ENCODE measurements at regions not wholly inside any gene's neighbourhood (a gene's known extent, or its start where the extent isn't known, plus 50 kb on each side); places are given as distances from the start of the nearest gene placed in this dataset.
"Not testable (repeated sequence)": the region's sequence is repeated elsewhere in the genome, so short reads cannot be mapped to it uniquely, and the experiment has no call there.

DNA sequence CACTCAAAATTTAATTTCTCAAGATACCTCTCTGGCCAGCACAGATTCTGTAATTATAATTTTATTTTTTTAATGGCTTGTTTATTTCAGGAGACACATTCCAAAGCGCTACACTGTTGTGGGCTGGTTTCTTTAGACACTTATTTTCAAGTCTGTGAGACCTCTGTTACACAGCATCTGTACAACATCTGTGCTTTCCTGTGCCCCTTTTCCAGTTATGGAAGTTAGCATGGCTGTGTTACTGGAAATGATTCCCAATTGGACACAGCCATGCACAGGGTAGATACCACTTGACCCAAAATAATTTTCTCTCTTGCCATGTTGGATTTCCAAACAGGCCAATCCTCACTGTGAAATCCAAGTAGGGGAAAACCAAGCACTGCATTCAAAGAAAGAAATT, 172.3 kb upstream of the ADCY1 start:
- no peak for DNase-seq (ENCODE audit: low read depth in 3 of 3, low spot score in 1 of 3)

GRCh38 chr7:45402480-45403218, 171.5 kb upstream of the ADCY1 start:
- DNase-seq (ENCODE audit: low read depth in 3 of 3, low spot score in 1 of 3), result no peak

- DNase-seq (ENCODE audit: low read depth in 3 of 3, low spot score in 1 of 3), result no peak
Observed at GRCh38 chr7:45404622-45405021, 169.5 kb upstream of the ADCY1 start.

DNA sequence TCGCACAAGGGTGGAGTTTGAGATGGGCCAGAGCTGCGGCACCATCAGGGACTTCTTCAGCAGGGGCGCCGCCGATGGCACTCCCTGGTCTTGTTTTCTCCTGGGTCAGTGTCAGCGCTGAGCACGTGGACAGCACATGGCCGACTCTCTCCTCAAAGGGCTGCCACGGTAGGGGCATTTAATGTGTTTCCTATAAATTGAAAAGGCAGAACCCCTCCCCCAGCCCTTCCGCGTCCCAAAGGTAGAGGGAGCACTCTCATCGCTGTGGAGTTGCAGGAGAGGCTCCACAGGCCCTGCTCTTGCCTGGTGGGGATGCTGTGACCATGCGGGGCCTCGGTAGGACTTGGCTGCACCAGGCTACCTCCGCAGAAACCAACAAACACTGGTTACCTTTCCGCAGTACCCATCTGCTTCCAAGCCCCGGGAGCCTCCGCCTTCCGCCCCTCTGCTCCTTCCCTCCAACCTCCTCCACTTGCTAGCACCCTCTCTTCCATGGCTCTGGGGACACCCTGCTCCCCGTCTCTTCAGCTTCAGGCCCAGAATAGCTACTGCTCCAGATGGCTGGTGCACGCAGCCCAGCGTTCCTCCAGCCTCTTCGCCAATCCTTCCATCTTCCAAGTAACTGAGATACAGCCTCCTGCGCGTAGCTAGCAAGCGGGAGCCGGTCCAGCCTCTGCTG, 166.3 kb upstream of the ADCY1 start:
- DNase-seq (ENCODE audit: low read depth in 3 of 3, low spot score in 1 of 3), result no peak

- no peak for DNase-seq (ENCODE audit: low read depth in 3 of 3, low spot score in 1 of 3)
Observed at GRCh38 chr7:45408409-45408737, 165.8 kb upstream of the ADCY1 start.

DNA sequence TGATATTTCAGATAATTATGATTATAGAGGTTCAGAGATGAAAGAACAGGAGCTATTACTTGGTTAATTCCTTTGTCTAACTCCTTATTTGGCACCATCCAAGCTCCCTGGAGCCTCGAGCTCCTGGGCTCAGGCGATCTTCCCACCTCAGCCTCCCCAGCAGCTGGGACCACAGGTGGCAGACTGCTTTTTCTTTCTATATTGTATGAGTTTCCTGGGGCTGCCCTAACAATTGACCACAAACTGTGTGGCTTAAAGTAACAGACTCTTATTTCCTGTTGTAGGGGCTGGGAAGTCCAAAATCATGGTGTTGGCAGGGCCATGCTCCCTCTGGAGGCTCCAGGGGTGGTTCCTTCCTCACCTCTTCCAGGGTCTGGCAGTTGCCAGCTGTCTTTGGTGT, 163.3 kb upstream of the ADCY1 start:
- no peak for DNase-seq (ENCODE audit: low read depth in 3 of 3, low spot score in 1 of 3)

GRCh38 chr7:45413419-45413818, 160.7 kb upstream of the ADCY1 start:
- no peak for DNase-seq (ENCODE audit: low read depth in 3 of 3, low spot score in 1 of 3)

GRCh38 chr7:45414226-45414625, 159.9 kb upstream of the ADCY1 start:
- DNase-seq (ENCODE audit: low read depth in 3 of 3, low spot score in 1 of 3), result no peak

DNA sequence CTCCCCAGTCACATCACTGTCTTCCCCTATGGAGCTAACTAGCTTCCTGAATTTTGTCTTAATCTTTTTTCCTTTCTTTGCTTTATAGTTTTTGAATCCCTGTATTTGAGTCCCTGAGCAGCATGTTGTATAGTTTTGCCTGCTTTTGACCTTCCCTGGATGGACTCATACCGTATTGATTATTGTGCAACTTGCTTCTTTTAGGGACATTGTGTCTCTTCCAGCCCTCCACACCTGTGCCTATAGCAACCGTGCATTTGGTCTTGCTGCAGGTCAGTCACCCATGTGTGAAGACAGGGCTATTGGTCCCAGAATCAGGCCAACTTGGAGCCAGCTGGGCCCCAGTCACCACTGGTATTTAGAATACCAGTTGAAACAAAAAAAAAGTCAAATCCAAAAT, 158.9 kb upstream of the ADCY1 start:
- no peak for DNase-seq (ENCODE audit: low read depth in 3 of 3, low spot score in 1 of 3)

DNA sequence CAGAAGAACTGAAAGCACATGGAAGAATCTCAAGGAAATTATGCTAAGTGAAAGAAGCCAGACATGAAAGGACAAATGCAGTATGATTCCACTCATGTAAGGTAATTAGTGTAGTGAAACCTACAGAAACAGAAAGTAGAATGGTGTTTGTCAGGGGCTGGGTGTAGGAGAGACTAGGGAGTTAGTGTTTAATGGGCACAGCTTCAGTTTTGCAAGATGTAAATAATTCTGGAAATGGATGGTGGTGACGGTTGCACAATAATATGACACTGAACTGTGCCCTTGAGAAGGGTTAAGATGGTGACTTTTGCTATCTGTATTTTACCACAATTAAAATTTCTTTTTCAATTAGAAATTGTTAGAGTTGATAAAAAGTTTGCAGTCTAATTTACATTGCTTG, 157.3 kb upstream of the ADCY1 start:
- no peak for DNase-seq (ENCODE audit: low read depth in 3 of 3, low spot score in 1 of 3)

GRCh38 chr7:45417268-45417667, 156.9 kb upstream of the ADCY1 start:
- no peak for DNase-seq (ENCODE audit: low read depth in 3 of 3, low spot score in 1 of 3)

DNA sequence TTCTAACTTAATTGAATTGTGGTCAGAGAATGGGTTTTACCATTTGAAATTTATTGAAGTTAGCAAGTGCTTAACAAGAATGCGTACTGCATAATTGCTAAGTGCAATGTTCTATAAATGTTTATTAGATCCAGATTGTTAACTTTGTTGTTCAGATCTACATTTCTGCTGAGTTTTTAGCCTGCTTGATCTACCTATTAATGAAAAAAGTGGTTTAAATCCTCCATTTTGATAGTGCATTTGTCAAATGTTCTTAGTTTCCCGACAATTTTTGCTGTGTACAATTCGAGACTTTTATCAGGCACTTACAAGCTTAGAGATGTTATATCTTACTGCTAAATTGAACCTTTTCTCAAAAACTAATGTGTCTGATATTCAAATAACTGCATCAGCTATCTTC, 156.4 kb upstream of the ADCY1 start:
- no peak for DNase-seq (ENCODE audit: low read depth in 3 of 3, low spot score in 1 of 3)

- no peak for DNase-seq (ENCODE audit: low read depth in 3 of 3, low spot score in 1 of 3)
Observed at GRCh38 chr7:45420843-45421495, 153.2 kb upstream of the ADCY1 start.

DNA sequence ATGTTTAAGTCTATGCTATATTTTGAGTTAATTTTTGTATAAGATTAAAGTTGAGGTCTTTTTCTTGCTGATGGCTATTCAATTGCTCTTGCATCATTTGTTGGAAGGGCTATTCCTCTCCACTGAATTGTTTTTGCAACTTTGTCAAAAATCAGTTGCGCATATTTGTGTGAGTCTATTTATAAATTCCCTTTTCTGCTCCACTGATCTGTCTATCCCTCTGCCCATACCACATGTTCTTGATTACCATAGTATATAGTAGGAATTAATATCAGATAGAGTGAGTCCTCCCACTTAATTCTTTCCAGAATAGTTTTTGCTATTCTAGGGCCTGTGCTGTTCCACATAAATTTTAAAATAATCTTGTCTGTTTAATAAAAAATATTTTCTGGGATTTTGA, 152.4 kb upstream of the ADCY1 start:
- DNase-seq (ENCODE audit: low read depth in 3 of 3, low spot score in 1 of 3), result no peak

DNA sequence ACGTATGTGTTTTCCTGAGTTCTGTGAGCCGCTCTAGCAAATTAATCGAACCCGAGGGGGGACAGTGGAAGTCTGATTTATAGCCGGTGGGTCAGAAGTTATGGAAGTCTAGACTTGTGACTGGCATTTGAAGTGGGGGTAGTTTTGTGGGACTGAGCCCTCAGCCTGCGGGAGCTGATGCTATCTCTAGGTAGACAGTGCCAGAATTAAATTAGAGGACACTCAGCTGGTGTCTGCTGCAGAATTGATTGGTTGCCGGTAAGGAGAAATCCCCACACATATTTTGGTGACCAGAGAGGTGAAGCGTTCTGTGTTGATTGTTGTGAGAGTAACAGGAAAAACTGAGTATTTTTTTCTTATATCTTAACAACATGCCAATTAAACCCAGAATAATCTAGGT, 143.8 kb upstream of the ADCY1 start:
- DNase-seq (ENCODE audit: low read depth in 3 of 3, low spot score in 1 of 3), result no peak

DNA sequence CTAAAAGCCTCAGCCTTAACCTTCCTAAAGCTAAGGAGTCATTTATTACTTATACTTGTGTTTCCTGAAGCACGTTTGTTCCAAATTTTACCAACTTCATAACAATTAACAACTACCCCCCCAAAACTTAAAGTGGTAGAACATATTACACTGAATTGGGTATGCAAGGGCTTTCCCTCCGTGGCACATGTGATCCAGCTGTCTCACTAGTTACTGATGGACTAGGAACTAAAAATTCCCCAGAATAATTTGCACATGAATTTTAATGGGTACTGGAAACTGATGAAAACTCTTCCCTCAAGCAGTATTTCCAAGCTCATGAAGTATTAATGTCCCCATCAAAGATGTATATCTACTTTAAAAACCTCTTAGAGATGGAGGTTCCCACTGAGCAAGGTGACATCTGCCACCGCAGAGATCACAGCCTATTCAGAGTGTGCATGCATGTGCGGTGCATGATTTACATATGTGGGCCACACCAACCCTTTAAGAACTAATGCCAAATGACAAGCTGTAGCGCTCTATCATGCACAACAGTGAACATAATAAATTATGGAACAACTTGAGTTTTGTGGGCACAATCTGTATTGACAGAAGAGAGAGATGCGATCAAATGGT, 139.9 kb upstream of the ADCY1 start:
- no peak for DNase-seq (ENCODE audit: low read depth in 3 of 3, low spot score in 1 of 3)

DNA sequence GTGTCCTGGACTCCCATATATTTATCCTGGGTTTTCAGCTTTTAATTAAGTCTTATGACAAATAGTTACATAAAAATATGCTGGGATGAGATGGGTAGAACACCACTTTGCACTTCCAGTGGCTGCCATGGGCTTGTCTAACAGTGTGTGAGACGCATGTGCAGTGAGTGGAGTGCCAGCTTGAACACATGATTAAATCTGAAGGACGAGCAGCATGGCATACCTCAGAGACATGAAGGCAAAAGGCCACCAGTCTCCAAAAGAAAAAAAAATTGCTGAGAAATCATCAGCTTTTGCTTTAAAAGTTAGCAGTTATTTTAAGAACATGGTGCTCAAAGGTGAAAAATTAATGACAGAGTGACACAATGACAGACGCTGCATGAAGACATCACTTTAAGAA, 139.0 kb upstream of the ADCY1 start:
- no peak for DNase-seq (ENCODE audit: low read depth in 3 of 3, low spot score in 1 of 3)

- DNase-seq (ENCODE audit: low read depth in 3 of 3, low spot score in 1 of 3), result no peak
Observed at GRCh38 chr7:45435846-45436245, 138.3 kb upstream of the ADCY1 start.

DNA sequence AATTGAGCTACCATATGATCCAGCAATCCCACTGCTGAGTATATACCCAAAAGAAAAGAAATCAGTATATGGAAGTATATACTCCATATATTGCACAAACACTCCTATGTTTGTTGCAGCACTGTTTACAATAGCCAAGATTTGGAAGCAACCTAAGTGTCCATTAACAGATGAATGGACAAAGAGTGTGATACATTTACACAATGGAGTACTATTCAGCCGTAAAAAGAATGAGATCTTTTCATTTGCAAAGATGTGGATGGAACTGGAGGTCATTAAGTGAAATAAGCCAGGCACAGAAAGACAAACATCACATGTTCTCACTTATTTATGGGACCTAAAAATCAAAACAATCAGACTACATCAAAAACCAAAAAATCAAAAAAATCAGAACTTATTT, 133.4 kb upstream of the ADCY1 start:
- DNase-seq (ENCODE audit: low read depth in 3 of 3, low spot score in 1 of 3), result not testable (repeated sequence)

DNA sequence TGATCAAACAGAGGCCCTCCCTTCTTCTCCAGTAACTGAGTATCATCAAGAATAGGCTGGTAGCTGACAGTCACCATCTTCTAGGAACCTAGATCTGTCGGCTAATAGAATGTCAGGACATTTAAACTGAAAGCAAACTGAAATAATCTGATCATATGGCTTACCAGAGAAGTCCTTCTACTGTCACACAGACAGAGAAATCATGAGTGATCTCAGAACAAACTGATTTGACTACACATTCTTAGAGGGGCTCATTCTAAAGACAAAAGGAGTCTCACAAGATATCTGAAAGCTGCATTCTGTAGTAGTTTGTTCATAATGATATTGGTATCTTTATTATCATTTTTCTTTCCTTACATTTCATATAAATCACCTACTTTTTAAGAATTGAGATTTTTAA, 130.9 kb upstream of the ADCY1 start:
- no peak for DNase-seq (ENCODE audit: low read depth in 3 of 3, low spot score in 1 of 3)

DNA sequence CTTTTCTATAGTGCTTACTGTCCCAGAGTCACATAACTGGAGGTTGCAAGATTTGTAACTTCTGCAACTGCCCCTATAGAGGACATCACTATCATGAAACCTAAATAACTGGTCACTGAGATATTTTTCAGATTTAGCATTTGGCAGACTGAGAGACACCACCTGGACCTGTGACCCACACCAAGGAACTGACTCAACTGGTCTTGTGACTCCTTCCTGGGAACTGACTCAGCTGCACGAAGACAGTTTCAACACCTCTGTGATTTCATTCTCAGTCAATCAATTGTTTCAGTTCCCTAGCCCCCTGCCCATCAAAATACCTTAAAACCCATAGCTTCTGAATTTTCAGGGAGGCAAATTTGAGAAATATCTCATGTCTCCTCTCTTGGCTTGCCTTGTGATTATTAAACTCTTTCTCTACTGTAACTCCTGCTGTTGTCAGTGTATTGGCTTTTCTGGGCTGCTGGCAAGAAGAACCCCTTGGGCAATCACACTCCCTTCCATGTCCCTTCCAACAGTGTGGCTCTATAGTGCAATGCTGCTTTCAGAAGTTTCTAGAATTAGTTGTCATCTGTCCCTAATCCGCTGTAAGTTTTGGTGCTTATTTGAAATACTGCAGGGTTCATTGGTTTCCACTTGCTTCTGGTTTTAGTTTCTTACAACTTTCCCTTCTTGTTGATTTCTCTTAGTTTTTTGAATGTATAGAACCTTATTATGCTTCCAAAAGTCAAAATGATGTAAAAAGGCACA, 127.8 kb upstream of the ADCY1 start:
- no peak for DNase-seq (ENCODE audit: low read depth in 3 of 3, low spot score in 1 of 3)

DNA sequence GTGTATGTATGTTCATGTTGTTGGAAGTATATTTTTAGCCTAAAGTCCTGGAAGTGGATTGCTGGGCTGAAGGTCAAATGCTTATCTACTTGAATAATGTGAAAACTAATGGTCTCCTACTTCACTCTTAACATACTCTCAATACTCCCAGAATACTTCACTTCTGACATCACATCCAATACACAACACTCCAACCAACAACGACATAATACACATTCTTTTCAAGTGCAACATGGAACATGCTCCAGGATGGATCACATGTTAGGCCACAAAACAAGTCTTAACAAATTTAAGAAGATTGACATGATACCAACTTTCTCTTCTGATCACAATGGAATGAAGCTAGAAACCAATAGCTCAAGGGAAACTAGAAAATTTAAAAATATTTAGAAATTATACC, 126.9 kb upstream of the ADCY1 start:
- DNase-seq (ENCODE audit: low read depth in 3 of 3, low spot score in 1 of 3), result no peak
